ENCODE measurements at regions not wholly inside any gene's neighbourhood (a gene's known extent, or its start where the extent isn't known, plus 50 kb on each side); places are given as distances from the start of the nearest gene placed in this dataset.

DNA sequence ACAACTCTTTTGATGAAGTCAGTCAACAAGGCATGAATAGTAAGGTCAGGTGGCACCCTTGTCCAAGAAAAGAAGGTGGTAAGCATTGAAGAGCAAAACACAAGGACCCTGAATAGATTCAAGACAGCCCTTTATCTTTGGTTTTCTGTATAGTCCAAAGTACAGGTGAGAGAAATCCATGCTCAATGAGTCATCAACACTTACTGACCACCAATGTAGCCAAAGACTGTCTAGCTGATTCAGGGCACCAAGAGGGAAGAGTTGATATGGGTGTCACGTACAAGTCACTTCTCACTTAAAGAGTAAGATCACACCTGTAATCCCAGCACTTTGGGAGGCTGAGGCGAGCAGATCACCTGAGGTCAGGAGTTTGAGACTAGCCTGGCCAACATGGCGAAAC lies 528.3 kb downstream of the CD83 start:
- H3F3A ChIP-seq (replicated peaks; ENCODE audit: insufficient read depth), result no peaks in the 10 kb centered on the region
- DNase-seq, result no peak
- no peaks in the 10 kb centered on the region for H3K36me3 ChIP-seq (replicated peaks in 1 of 2; ENCODE audit: control insufficient read depth in 1 of 2, insufficient read depth in 2 of 2, low read length in 1 of 2)
- no peaks in the 10 kb centered on the region for H3K9me2 ChIP-seq
- H3K4me2 ChIP-seq, result no peak overlapping the region
- no peak overlapping the region for H2AFZ ChIP-seq (ENCODE audit: low read depth)
- H4K20me1 ChIP-seq (ENCODE audit: insufficient read depth), result no peaks in the 10 kb centered on the region
- WGBS (ENCODE audit: low lambda C conversion rate), result 63% methylated on average over 2 of the region's 3 CpGs
- CTCF ChIA-PET, result no interaction called here
- H3K4me1 ChIP-seq (ENCODE audit: control insufficient read depth in 1 of 2, insufficient read depth in 2 of 2, low read depth in 1 of 2, low read length in 1 of 2), result no peaks in the 10 kb centered on the region; a peak in 1 of 4 replicates
- no peaks in the 10 kb centered on the region for H3K27me3 ChIP-seq (ENCODE audit: insufficient read depth)
- no peaks in the 10 kb centered on the region for H3K9me3 ChIP-seq
- no peak overlapping the region for H3K9ac ChIP-seq
- H3K79me2 ChIP-seq (ENCODE audit: insufficient read depth), result no peaks in the 10 kb centered on the region
- no peak overlapping the region for H3K4me3 ChIP-seq (ENCODE audit: low read depth in 2 of 2, low read length in 1 of 2)
- TF ChIP-seq, protein P1, sequence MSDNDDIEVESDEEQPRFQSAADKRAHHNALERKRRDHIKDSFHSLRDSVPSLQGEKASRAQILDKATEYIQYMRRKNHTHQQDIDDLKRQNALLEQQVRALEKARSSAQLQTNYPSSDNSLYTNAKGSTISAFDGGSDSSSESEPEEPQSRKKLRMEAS (IDR thresholded peaks at IDR 0.05; ENCODE audit: low read depth), result no peak
- TF ChIP-seq MXI1 (IDR thresholded peaks at IDR 0.05; ENCODE audit: low read depth, low read length), result no peak
- no peak for TF ChIP-seq RXRA (IDR thresholded peaks at IDR 0.05; ENCODE audit: borderline replicate concordance, low read depth)
- no peak for TF ChIP-seq JUND (IDR thresholded peaks at IDR 0.05)
- no peak for TF ChIP-seq POLR2AphosphoS5 (IDR thresholded peaks at IDR 0.05; ENCODE audit: low read depth, low read length)
- TF ChIP-seq FOXJ3 (CRISPR knock-in tag; IDR thresholded peaks at IDR 0.05), result no peak
- no peak for TF ChIP-seq GABPA (IDR thresholded peaks at IDR 0.05; ENCODE audit: low read depth)
- TF ChIP-seq SIN3A (IDR thresholded peaks at IDR 0.05; ENCODE audit: borderline replicate concordance, low read depth, low read length), result no peak
- TF ChIP-seq MEF2A (IDR thresholded peaks at IDR 0.05; ENCODE audit: borderline replicate concordance, low read depth), result no peak
- TF ChIP-seq, protein P2, sequence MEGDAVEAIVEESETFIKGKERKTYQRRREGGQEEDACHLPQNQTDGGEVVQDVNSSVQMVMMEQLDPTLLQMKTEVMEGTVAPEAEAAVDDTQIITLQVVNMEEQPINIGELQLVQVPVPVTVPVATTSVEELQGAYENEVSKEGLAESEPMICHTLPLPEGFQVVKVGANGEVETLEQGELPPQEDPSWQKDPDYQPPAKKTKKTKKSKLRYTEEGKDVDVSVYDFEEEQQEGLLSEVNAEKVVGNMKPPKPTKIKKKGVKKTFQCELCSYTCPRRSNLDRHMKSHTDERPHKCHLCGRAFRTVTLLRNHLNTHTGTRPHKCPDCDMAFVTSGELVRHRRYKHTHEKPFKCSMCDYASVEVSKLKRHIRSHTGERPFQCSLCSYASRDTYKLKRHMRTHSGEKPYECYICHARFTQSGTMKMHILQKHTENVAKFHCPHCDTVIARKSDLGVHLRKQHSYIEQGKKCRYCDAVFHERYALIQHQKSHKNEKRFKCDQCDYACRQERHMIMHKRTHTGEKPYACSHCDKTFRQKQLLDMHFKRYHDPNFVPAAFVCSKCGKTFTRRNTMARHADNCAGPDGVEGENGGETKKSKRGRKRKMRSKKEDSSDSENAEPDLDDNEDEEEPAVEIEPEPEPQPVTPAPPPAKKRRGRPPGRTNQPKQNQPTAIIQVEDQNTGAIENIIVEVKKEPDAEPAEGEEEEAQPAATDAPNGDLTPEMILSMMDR (IDR thresholded peaks at IDR 0.05), result no peak
- no peak for TF ChIP-seq FOXM1 (IDR thresholded peaks at IDR 0.05; ENCODE audit: low read depth)
- TF ChIP-seq GATA2 (CRISPR knock-in tag; IDR thresholded peaks at IDR 0.05), result no peak
- TF ChIP-seq, protein P3, sequence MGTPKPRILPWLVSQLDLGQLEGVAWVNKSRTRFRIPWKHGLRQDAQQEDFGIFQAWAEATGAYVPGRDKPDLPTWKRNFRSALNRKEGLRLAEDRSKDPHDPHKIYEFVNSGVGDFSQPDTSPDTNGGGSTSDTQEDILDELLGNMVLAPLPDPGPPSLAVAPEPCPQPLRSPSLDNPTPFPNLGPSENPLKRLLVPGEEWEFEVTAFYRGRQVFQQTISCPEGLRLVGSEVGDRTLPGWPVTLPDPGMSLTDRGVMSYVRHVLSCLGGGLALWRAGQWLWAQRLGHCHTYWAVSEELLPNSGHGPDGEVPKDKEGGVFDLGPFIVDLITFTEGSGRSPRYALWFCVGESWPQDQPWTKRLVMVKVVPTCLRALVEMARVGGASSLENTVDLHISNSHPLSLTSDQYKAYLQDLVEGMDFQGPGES (IDR thresholded peaks at IDR 0.05; ENCODE audit: low read depth, low read length), result no peak
- TF ChIP-seq, protein P4, sequence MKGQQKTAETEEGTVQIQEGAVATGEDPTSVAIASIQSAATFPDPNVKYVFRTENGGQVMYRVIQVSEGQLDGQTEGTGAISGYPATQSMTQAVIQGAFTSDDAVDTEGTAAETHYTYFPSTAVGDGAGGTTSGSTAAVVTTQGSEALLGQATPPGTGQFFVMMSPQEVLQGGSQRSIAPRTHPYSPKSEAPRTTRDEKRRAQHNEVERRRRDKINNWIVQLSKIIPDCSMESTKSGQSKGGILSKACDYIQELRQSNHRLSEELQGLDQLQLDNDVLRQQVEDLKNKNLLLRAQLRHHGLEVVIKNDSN (IDR thresholded peaks at IDR 0.05; ENCODE audit: borderline replicate concordance, low read depth), result no peak
- TF ChIP-seq, protein P5, sequence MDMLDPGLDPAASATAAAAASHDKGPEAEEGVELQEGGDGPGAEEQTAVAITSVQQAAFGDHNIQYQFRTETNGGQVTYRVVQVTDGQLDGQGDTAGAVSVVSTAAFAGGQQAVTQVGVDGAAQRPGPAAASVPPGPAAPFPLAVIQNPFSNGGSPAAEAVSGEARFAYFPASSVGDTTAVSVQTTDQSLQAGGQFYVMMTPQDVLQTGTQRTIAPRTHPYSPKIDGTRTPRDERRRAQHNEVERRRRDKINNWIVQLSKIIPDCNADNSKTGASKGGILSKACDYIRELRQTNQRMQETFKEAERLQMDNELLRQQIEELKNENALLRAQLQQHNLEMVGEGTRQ (IDR thresholded peaks at IDR 0.05; ENCODE audit: borderline replicate concordance, low read depth, low read length), result no peak
- no peak for TF ChIP-seq CHD2 (IDR thresholded peaks at IDR 0.05; ENCODE audit: low read length, partially characterized antibody)
- no peak for TF ChIP-seq RCOR1 (IDR thresholded peaks at IDR 0.05; ENCODE audit: low read length)
- TF ChIP-seq SMC3 (IDR thresholded peaks at IDR 0.05; ENCODE audit: low read depth, low read length), result no peak
- TF ChIP-seq NRF1 (IDR thresholded peaks at IDR 0.05; ENCODE audit: low read depth, low read length), result no peak
- TF ChIP-seq, protein P6, sequence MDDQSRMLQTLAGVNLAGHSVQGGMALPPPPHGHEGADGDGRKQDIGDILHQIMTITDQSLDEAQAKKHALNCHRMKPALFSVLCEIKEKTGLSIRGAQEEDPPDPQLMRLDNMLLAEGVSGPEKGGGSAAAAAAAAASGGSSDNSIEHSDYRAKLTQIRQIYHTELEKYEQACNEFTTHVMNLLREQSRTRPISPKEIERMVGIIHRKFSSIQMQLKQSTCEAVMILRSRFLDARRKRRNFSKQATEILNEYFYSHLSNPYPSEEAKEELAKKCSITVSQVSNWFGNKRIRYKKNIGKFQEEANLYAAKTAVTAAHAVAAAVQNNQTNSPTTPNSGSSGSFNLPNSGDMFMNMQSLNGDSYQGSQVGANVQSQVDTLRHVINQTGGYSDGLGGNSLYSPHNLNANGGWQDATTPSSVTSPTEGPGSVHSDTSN (IDR thresholded peaks at IDR 0.05), result no peak
- POLR2A ChIA-PET, result no interaction called here
- no peak overlapping the region for H3K27ac ChIP-seq (ENCODE audit: low read depth in 2 of 2, low read length in 1 of 2)

Measured in SK-N-SH (cell line).